SJCRH30 (cell line): ENCODE measurements at regions not wholly inside any gene's neighbourhood (a gene's known extent, or its start where the extent isn't known, plus 50 kb on each side); places are given as distances from the start of the nearest gene placed in this dataset.
"Not testable (repeated sequence)": the region's sequence is repeated elsewhere in the genome, so short reads cannot be mapped to it uniquely, and the experiment has no call there.

ENCODE experiments used
- DNase-seq, 2 experiments: peaks; one replicate each; pipeline ENCODE4 v3.0.0-alpha.2; 2015 to 2020
- H3K27ac ChIP-seq: fragments of 250-450 bp; sonication (Bioruptor Pico); 2 replicates; pipeline ENCODE4 v1.5.1; 2020; ENCODE audit warnings: mild to moderate bottlenecking, moderate library complexity
- H3K27me3 ChIP-seq: fragments of 250-450 bp; sonication (Bioruptor Pico); 2 replicates; pipeline ENCODE4 v1.5.1; 2020; ENCODE audit warnings: mild to moderate bottlenecking, moderate library complexity
- H3K36me3 ChIP-seq: fragments of 250-450 bp; sonication (Bioruptor Pico); 2 replicates; pipeline ENCODE4 v1.5.1; 2020; ENCODE audit warnings: mild to moderate bottlenecking, moderate library complexity
- H3K4me1 ChIP-seq: fragments of 250-450 bp; sonication (Bioruptor Pico); 2 replicates; pipeline ENCODE4 v1.5.1; 2020; ENCODE audit warnings: mild to moderate bottlenecking, moderate library complexity
- H3K4me3 ChIP-seq: fragments of 250-450 bp; sonication (Bioruptor Pico); 2 replicates; pipeline ENCODE4 v1.5.1; 2020; ENCODE audit warnings: mild to moderate bottlenecking, moderate library complexity
- H3K9me3 ChIP-seq: fragments of 250-450 bp; sonication (Bioruptor Pico); replicated peaks from 2 replicates; pipeline ENCODE4 v1.5.1; 2020; ENCODE audit warnings: mild to moderate bottlenecking, moderate library complexity

- peak; percentile 19 to 29 for DNase-seq
- no peak overlapping the region for H3K27ac ChIP-seq
- H3K9me3 ChIP-seq = no peaks in the 10 kb centered on the region
- peaks cover 13% of the 10 kb centered on the region for H3K4me1 ChIP-seq
- H3K36me3 ChIP-seq = no peaks in the 10 kb centered on the region
- H3K4me3 ChIP-seq = no peak overlapping the region
- no peaks in the 10 kb centered on the region for H3K27me3 ChIP-seq
Measured at GRCh38 chr7:42720991-42721796, 190.7 kb downstream of the C7orf25 start.

- H3K9me3 ChIP-seq = no peaks in the 10 kb centered on the region
- H3K4me1 ChIP-seq = peaks cover 13% of the 10 kb centered on the region
- no peak overlapping the region for H3K27ac ChIP-seq
- DNase-seq = no peak
- H3K27me3 ChIP-seq = no peaks in the 10 kb centered on the region
- no peaks in the 10 kb centered on the region for H3K36me3 ChIP-seq
- H3K4me3 ChIP-seq = no peak overlapping the region
Measured at GRCh38 chr7:42720012-42720411, 191.9 kb downstream of the C7orf25 start.

- not testable (repeated sequence) for H3K36me3 ChIP-seq, H3K27ac ChIP-seq, H3K27me3 ChIP-seq, DNase-seq, H3K4me3 ChIP-seq, H3K9me3 ChIP-seq
- peaks cover 13% of the 10 kb centered on the region for H3K4me1 ChIP-seq
Measured at GRCh38 chr7:42718466-42718865, 193.4 kb downstream of the C7orf25 start.

DNA sequence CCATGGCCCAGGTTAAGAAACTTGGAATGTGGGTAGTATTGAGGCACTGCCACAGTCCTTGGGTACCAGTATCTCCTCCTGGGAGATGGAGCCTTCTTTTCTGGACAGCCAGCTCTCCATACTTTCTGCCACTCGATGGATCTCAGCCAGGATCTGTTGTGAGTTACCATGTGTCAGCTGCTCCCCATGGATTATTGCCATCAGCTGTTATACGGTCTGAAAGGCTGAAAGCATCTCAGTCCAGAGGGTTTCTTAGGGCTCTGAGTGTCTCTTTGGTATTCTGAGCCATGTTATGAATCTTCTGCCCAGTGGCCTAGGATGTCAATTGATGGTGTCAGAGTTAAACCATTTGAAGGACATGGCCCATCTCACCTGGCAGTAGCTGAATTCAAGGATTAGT is 197.5 kb downstream of the C7orf25 start:
- DNase-seq = no peak
- Histone ChIP-seq H3K27ac (no peak overlapping the region), H3K4me1 (no peaks in the 10 kb centered on the region), H3K4me3 (no peak overlapping the region), H3K36me3 (no peaks in the 10 kb centered on the region), H3K27me3 (no peaks in the 10 kb centered on the region), H3K9me3 (no peaks in the 10 kb centered on the region; the same call in 1 of the 2 replicates)

- no peak for DNase-seq
- no peaks in the 10 kb centered on the region for H3K4me1 ChIP-seq
- no peak overlapping the region for H3K4me3 ChIP-seq
- H3K9me3 ChIP-seq = no peaks in the 10 kb centered on the region; the same call in 1 of the 2 replicates
- H3K27ac ChIP-seq = no peak overlapping the region
- no peaks in the 10 kb centered on the region for H3K27me3 ChIP-seq
- no peaks in the 10 kb centered on the region for H3K36me3 ChIP-seq
Measured at GRCh38 chr7:42709284-42709683, 202.6 kb downstream of the C7orf25 start.

DNA sequence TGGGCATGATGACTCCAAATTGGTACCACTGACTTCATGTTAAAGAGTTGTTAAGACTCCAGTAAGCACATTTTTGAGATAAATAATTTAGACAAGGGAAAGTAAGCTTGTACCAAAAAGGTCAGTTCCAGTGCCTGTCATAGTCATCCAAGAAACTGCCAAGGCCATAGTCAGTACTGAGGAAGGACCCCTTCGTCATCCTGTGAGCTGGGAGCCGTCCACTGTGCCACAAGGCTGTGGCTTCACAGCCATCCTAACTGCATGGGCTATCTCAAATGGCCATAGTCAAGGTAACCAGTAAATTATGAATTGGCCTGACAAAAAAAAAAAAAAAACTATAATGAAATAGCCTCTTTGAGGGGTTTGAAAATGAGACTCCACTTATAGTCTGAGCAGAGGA is 207.2 kb downstream of the C7orf25 start:
- Histone ChIP-seq H3K36me3 (no peaks in the 10 kb centered on the region), H3K4me1 (no peaks in the 10 kb centered on the region), H3K4me3 (no peak overlapping the region), H3K27me3 (no peaks in the 10 kb centered on the region), H3K27ac (no peak overlapping the region), H3K9me3 (no peaks in the 10 kb centered on the region)
- DNase-seq = no peak

DNA sequence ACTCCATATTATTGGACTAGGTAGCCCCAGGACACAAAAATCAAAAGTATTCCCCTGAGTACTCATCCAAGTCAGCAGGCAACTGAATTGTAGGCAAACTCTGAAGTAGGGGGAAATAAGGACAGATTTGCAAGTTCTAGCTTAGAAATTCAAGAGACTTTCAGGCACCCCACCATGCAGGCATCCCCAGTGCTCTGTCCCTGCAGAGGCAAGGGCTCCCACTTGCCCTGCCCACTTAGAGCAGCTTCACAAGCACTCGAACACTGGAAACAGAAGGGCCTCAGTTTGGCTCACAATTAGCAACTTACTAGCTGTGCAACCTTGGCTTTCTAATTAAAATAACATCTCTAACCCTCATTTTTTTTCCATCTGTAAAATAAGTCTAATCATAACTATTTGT is 209.2 kb downstream of the C7orf25 start:
- no peaks in the 10 kb centered on the region for H3K4me1 ChIP-seq

GRCh38 chr7:42700406-42701327 is 211.2 kb downstream of the C7orf25 start:
- Histone ChIP-seq H3K27ac (no peak overlapping the region), H3K4me3 (no peak overlapping the region)

More for the DNA sequence above, 209.2 kb downstream of the C7orf25 start:
- H3K27me3 ChIP-seq = no peaks in the 10 kb centered on the region
- H3K9me3 ChIP-seq = no peaks in the 10 kb centered on the region
- H3K27ac ChIP-seq = no peak overlapping the region
- DNase-seq = no peak
- H3K4me3 ChIP-seq = no peak overlapping the region
- H3K36me3 ChIP-seq = no peaks in the 10 kb centered on the region; the same call in 1 of the 2 replicates

DNA sequence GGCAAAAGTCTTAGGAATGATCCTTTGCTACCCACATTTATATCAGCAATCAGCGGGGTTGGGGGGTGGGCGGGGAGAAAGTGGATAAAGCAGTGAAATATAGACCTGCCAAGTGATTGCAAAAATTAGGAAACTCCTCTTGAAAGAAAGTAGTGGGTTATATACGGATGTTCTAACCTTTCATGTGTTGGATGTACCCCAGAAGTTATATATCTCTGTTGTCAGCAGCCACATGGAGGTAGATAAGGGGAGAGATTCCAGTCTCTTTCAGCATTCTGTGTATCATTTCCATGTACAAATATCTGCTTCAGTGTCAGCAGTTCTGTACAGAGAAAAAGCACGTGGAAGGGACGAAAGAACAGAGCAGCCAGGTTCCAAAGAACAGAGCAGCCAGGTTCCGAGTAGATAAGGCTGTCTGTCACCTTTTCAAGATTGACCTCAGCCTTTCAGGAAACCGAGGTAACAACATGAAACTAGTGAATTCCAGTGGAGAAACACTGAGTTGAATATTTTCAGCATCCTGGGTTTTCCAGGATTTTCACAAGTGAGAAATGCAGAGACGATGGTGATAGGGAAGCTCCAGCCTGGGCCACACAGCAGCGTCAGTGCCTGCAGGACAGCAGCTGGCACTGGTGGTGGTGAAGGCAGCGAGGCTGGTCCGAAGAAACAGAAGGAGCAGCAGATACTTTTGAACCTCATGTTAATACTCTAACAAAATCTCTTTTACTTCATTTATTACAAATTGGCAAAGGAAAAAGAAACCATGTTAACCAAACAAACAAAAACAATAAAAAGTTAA is 212.3 kb downstream of the C7orf25 start:
- DNase-seq = no peak
- 0 out of 2 replicates have a peak, but pooled peaks cover under 1% of the 10 kb centered on the region for H3K9me3 ChIP-seq

More at GRCh38 chr7:42700406-42701327, 211.2 kb downstream of the C7orf25 start:
- no peaks in the 10 kb centered on the region for H3K9me3 ChIP-seq
- H3K27me3 ChIP-seq = no peaks in the 10 kb centered on the region
- DNase-seq = no peak
- no peaks in the 10 kb centered on the region for H3K4me1 ChIP-seq
- no peaks in the 10 kb centered on the region; the same call in 1 of the 2 replicates for H3K36me3 ChIP-seq

DNA sequence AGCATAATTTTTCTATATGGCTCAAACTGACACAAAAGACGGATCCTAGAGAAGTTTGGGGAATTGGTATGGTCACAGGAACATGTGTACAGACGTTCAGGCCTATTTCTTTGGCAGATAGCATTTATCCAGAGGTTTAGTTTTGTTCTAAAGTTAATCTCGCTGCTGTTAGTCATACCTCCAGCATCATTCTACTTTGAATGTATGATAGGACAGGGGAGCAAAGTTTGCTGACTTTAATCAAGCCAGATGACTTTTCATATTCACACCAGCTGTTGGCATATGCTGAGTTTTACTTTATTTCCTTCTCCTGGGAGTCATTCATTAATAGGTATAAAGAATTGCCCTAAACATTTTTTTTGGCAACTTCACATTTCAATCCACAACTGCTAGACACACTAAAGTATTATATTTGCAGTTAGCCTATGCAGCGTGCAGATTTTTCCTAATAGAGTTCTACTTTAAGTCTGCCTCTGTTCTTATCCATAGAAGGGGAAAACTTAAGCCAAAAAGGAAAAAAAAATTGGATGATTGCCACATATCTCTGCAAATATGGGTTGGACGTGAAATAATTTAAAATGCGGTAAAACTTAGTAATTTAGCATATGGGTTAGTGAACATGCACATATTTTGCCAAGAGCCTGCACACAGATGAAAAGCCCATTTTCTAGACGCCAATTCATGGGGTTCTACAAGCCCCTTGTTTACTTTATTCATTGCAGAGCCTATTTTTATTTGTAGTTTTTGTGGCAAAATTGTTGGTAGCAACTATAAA is 213.1 kb downstream of the C7orf25 start:
- Histone ChIP-seq H3K36me3 (no peaks in the 10 kb centered on the region; the same call in 1 of the 2 replicates), H3K9me3 (0 out of 2 replicates have a peak, but pooled peaks cover 5% of the 10 kb centered on the region), H3K4me3 (no peak overlapping the region), H3K4me1 (no peaks in the 10 kb centered on the region), H3K27me3 (no peaks in the 10 kb centered on the region), H3K27ac (no peak overlapping the region)
- no peak for DNase-seq

More for the DNA sequence above, 212.3 kb downstream of the C7orf25 start:
- Histone ChIP-seq H3K4me1 (no peaks in the 10 kb centered on the region), H3K27ac (no peak overlapping the region), H3K36me3 (no peaks in the 10 kb centered on the region; the same call in 1 of the 2 replicates), H3K27me3 (no peaks in the 10 kb centered on the region), H3K4me3 (no peak overlapping the region)

DNA sequence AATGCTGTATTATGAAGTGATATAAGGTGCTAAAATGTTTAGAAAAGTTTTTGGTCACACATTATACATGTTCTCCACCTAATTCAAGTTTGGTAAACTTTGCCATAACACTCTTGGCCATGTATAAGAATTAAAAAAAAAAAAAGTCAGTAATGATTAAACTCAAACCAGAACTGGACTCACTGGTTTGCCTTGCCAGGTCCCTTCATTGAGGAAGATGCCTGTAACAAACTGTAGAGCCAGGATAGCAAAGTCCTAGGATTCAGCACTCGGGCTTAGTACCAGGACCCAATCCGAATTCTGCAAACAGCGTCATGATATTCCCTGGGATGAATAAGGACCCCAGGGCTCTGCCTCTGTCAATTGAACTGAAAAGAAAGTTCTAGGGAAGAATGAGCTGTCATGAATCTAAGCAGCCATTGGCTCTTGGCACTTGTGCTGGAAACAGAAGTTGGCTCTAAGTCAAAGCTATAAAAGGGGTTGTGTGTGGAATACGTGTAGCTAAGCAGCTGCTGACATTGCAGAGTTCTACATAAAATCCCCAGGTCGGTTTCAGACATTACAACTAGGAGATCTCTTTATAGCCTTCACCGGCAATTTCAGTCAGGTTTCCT is 216.9 kb downstream of the C7orf25 start:
- Histone ChIP-seq H3K4me3 (no peak overlapping the region), H3K27ac (no peak overlapping the region), H3K27me3 (no peaks in the 10 kb centered on the region), H3K36me3 (no peaks in the 10 kb centered on the region; the same call in 1 of the 2 replicates), H3K9me3 (0 out of 2 replicates have a peak, but pooled peaks cover 5% of the 10 kb centered on the region), H3K4me1 (no peaks in the 10 kb centered on the region)
- no peak for DNase-seq

- Histone ChIP-seq H3K27me3 (no peaks in the 10 kb centered on the region), H3K36me3 (no peaks in the 10 kb centered on the region; the same call in 1 of the 2 replicates), H3K4me3 (no peak overlapping the region), H3K4me1 (no peaks in the 10 kb centered on the region), H3K9me3 (0 out of 2 replicates have a peak, but pooled peaks cover 5% of the 10 kb centered on the region), H3K27ac (no peak overlapping the region)
- DNase-seq = no peak
Measured at GRCh38 chr7:42693722-42694121, 218.1 kb downstream of the C7orf25 start.

- H3K36me3 ChIP-seq = no peaks in the 10 kb centered on the region
- DNase-seq = no peak
Measured at GRCh38 chr7:42692621-42693020, 219.2 kb downstream of the C7orf25 start.

More at GRCh38 chr7:42692621-42693020, 219.2 kb downstream of the C7orf25 start:
- Histone ChIP-seq H3K4me1 (no peaks in the 10 kb centered on the region), H3K4me3 (no peak overlapping the region), H3K9me3 (0 out of 2 replicates have a peak, but pooled peaks cover 5% of the 10 kb centered on the region), H3K27ac (no peak overlapping the region), H3K27me3 (no peaks in the 10 kb centered on the region)
